GM23248 (cell line): ENCODE measurements at regions not wholly inside any gene's neighbourhood (a gene's known extent, or its start where the extent isn't known, plus 50 kb on each side); places are given as distances from the start of the nearest gene placed in this dataset.

ENCODE experiments used
- EZH2 ChIP-seq: fragments of 200-600 bp; sonication (generic); IDR thresholded peaks from 2 replicates; pipeline ENCODE4 v1.6.1; 2018; ENCODE audit warnings: antibody characterized with exemption, mild to moderate bottlenecking; ENCODE audit not compliant: insufficient read depth, poor library complexity, severe bottlenecking
- EZH2phosphoT487 ChIP-seq: fragments of 200-600 bp; sonication (generic); IDR thresholded peaks from 2 replicates; pipeline ENCODE4 v1.6.1; 2018; ENCODE audit warnings: antibody characterized with exemption, moderate library complexity, mild to moderate bottlenecking, low read depth; ENCODE audit not compliant: insufficient read depth

DNA sequence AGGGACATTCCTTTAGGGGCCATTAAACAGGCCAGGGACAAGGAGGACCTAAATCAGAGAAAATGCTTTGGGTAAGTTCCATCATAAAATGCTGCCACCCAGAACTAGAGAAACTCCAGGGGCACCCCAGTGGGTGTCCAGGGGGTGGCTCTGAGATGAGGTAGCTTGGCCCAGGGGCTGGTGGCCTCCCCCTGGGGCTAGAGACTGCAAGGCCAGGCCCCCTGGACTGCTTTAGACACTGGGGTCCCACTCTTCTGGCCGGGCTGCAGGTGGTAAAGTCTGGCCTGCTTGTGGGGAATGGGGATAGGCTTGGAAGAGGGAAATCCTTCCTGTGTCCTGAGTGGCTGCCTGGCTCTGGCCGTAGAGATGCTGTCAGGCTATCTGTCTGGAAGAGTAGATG, 169.6 kb upstream of the PODXL start:
- TF ChIP-seq EZH2phosphoT487 = no peak
- TF ChIP-seq EZH2 = no peak
